ENCODE measurements at regions not wholly inside any gene's neighbourhood (a gene's known extent, or its start where the extent isn't known, plus 50 kb on each side); places are given as distances from the start of the nearest gene placed in this dataset.

- TF ChIP-seq ATF3 (IDR thresholded peaks at IDR 0.05): no peak
- TF ChIP-seq YY1 (IDR thresholded peaks at IDR 0.05; ENCODE audit: extremely low read depth, insufficient replicate concordance, low read depth, low read length): no peak
- no peak for TF ChIP-seq POLR2A (IDR thresholded peaks at IDR 0.05; ENCODE audit: borderline replicate concordance, extremely low read depth, insufficient read depth, insufficient read length)
- TF ChIP-seq SP1 (IDR thresholded peaks at IDR 0.05; ENCODE audit: low read depth): no peak
- TF ChIP-seq SIN3A (IDR thresholded peaks at IDR 0.05; ENCODE audit: low read depth): no peak
- TF ChIP-seq, protein P1, sequence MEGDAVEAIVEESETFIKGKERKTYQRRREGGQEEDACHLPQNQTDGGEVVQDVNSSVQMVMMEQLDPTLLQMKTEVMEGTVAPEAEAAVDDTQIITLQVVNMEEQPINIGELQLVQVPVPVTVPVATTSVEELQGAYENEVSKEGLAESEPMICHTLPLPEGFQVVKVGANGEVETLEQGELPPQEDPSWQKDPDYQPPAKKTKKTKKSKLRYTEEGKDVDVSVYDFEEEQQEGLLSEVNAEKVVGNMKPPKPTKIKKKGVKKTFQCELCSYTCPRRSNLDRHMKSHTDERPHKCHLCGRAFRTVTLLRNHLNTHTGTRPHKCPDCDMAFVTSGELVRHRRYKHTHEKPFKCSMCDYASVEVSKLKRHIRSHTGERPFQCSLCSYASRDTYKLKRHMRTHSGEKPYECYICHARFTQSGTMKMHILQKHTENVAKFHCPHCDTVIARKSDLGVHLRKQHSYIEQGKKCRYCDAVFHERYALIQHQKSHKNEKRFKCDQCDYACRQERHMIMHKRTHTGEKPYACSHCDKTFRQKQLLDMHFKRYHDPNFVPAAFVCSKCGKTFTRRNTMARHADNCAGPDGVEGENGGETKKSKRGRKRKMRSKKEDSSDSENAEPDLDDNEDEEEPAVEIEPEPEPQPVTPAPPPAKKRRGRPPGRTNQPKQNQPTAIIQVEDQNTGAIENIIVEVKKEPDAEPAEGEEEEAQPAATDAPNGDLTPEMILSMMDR (IDR thresholded peaks at IDR 0.05 in 2 of 3, conservative IDR thresholded peaks at IDR 0.05 in 1 of 3; ENCODE audit: borderline replicate concordance in 1 of 3, insufficient read depth in 1 of 3, low read depth in 2 of 3, low read length in 2 of 3): no peak
- no peak for TF ChIP-seq FOSL1 (IDR thresholded peaks at IDR 0.05; ENCODE audit: low read depth)
- no peak for TF ChIP-seq POLR2AphosphoS5 (IDR thresholded peaks at IDR 0.05; ENCODE audit: low read depth, low read length)
- TF ChIP-seq ZFX (IDR thresholded peaks at IDR 0.05): no peak
- no peak for TF ChIP-seq RAD21 (IDR thresholded peaks at IDR 0.05; ENCODE audit: low read depth)
- no peak for TF ChIP-seq CEBPB (IDR thresholded peaks at IDR 0.05; ENCODE audit: low read depth)
- no peak for TF ChIP-seq MAX (IDR thresholded peaks at IDR 0.05)
These were observed 505.4 kb downstream of the CD83 start for GRCh38 chr6:14622909-14623505.

All from HCT116 (cell line).